Liver (tissue), 8 donors: ENCODE measurements at regions not wholly inside any gene's neighbourhood (a gene's known extent, or its start where the extent isn't known, plus 50 kb on each side); places are given as distances from the start of the nearest gene placed in this dataset.

ENCODE experiments used
- DNase-seq: peaks from one replicate; pipeline ENCODE4 v3.0.0-alpha.2; 2017; ENCODE audit warnings: low spot score
- H3K27ac ChIP-seq, 2 donors: one replicate each; pipeline ENCODE4 v1.7.0; 2013; ENCODE audit warnings: inconsistent platforms in 2 of 2, low read length in 2 of 2, control low read depth in 1 of 2, low read depth in 1 of 2, mild to moderate bottlenecking in 1 of 2
- H3K27me3 ChIP-seq, 4 donors: one replicate each; pipeline versions ENCODE4 v1.6.1 to v1.7.0; 2013; ENCODE audit warnings: low read length in 3 of 4, inconsistent platforms in 1 of 4, mild to moderate bottlenecking in 1 of 4, moderate library complexity in 1 of 4; ENCODE audit not compliant: control insufficient read depth in 4 of 4, insufficient read depth in 4 of 4
- H3K36me3 ChIP-seq, 4 donors: one replicate each; pipeline versions ENCODE4 v1.6.1 to v1.7.0; 2013; ENCODE audit warnings: low read length in 3 of 4, mild to moderate bottlenecking in 3 of 4, low read depth in 1 of 4, moderate library complexity in 1 of 4; ENCODE audit not compliant: control insufficient read depth in 4 of 4, insufficient read depth in 3 of 4
- H3K4me1 ChIP-seq, 4 donors: one replicate each; pipeline versions ENCODE4 v1.6.1 to v1.7.0; 2013; ENCODE audit warnings: low read length in 3 of 4, mild to moderate bottlenecking in 3 of 4, moderate library complexity in 1 of 4; ENCODE audit not compliant: control insufficient read depth in 4 of 4, insufficient read depth in 4 of 4
- H3K4me3 ChIP-seq, 3 donors: one replicate each; pipeline versions ENCODE4 v1.6.1 to v1.7.0; 2013; ENCODE audit warnings: low read length in 3 of 3, control low read depth in 1 of 3, low read depth in 1 of 3, mild to moderate bottlenecking in 1 of 3
- H3K9ac ChIP-seq, 2 donors: one replicate each; pipeline ENCODE4 v1.7.0; 2013; ENCODE audit warnings: low read length in 2 of 2, mild to moderate bottlenecking in 2 of 2, moderate library complexity in 2 of 2, control low read depth in 1 of 2, low read depth in 1 of 2
- H3K9me3 ChIP-seq, 4 donors: one replicate each; pipeline versions ENCODE4 v1.6.1 to v1.7.0; 2013; ENCODE audit warnings: low read length in 3 of 4; ENCODE audit not compliant: control insufficient read depth in 4 of 4
- ATF3 ChIP-seq: IDR thresholded peaks from 2 replicates; pipeline ENCODE4 v1.6.1; 2016; ENCODE audit warnings: antibody characterized with exemption
- CTCF ChIP-seq: fragments of 150-350 bp; IDR thresholded peaks from 2 replicates; pipeline ENCODE4 v1.5.1; 2017; ENCODE audit warnings: improper control_type of control experiment, low read depth, low read length; ENCODE audit not compliant: missing input control
- FOXA2 ChIP-seq: IDR thresholded peaks from 2 replicates; pipeline ENCODE4 v1.6.1; 2016; ENCODE audit warnings: antibody characterized with exemption
- HNF4A ChIP-seq, 2 donors: conservative IDR thresholded peaks; 2 replicates each; pipeline ENCODE4 v1.6.1; 2016; ENCODE audit warnings: antibody characterized with exemption in 2 of 2, mild to moderate bottlenecking in 2 of 2
- HNF4G ChIP-seq: IDR thresholded peaks from 2 replicates; pipeline ENCODE4 v1.6.1; 2016; ENCODE audit warnings: antibody characterized with exemption
- JUND ChIP-seq, 2 donors: IDR thresholded peaks; 2 replicates each; pipeline ENCODE4 v1.6.1; 2016; ENCODE audit warnings: antibody characterized with exemption in 2 of 2
- MAX ChIP-seq: IDR thresholded peaks from 2 replicates; pipeline ENCODE4 v1.6.1; 2016; ENCODE audit warnings: antibody characterized with exemption
- NR2F2 ChIP-seq: IDR thresholded peaks from 2 replicates; pipeline ENCODE4 v1.6.1; 2016; ENCODE audit warnings: antibody characterized with exemption
- RAD21 ChIP-seq, 2 donors: IDR thresholded peaks; 2 replicates each; pipeline ENCODE4 v1.6.1; 2016; ENCODE audit warnings: antibody characterized with exemption in 2 of 2, mild to moderate bottlenecking in 2 of 2
- REST ChIP-seq: IDR thresholded peaks from 2 replicates; pipeline ENCODE4 v1.6.1; 2016; ENCODE audit warnings: antibody characterized with exemption, mild to moderate bottlenecking
- RXRA ChIP-seq, 2 donors: IDR thresholded peaks; 2 replicates each; pipeline ENCODE4 v1.6.1; 2017 to 2018; ENCODE audit warnings: antibody characterized with exemption in 2 of 2, mild to moderate bottlenecking in 1 of 2
- TAF1 ChIP-seq: conservative IDR thresholded peaks from 2 replicates; pipeline ENCODE4 v1.6.1; 2016; ENCODE audit warnings: antibody characterized with exemption, mild to moderate bottlenecking
- YY1 ChIP-seq: IDR thresholded peaks from 2 replicates; pipeline ENCODE4 v1.6.1; 2016; ENCODE audit warnings: antibody characterized with exemption, mild to moderate bottlenecking
- ZBTB33 ChIP-seq: IDR thresholded peaks from 2 replicates; pipeline ENCODE4 v1.6.1; 2016; ENCODE audit warnings: antibody characterized with exemption
- WGBS: extraction: QIAGEN DNeasy Blood & Tissue Kit; methylation state at CpG from one replicate; pipeline ENCODE4 v1.1.7; 2013; 5-methylcytosine and 5-hydroxymethylcytosine counted together
- donor health status: healthy.
- donor health status: healthy.
- donor health status: healthy.
- donor health status: healthy.
- donor health status: healthy.

GRCh38 chr4:124265701-124266100 lies 446.8 kb downstream of the ANKRD50 start:
- 68% methylated on average over 1 of the region's 1 CpG for WGBS
- Histone ChIP-seq H3K27ac (no peak overlapping the region), H3K36me3 (no peaks in the 10 kb centered on the region), H3K4me1 (no peaks in the 10 kb centered on the region), H3K9me3 (no peaks in the 10 kb centered on the region), H3K27me3 (no peaks in the 10 kb centered on the region), H3K9ac (no peak overlapping the region), H3K4me3 (no peak overlapping the region)
- TF ChIP-seq NR2F2, result no peak
- DNase-seq, result no peak

GRCh38 chr4:124266721-124267120 lies 445.8 kb downstream of the ANKRD50 start:
- WGBS, result 70% methylated on average over 3 of the region's 3 CpGs

GRCh38 chr4:124276461-124276860 lies 436.1 kb downstream of the ANKRD50 start:
- no peak overlapping the region for H3K9ac ChIP-seq
- peaks cover 0 to 3% (median 0%) of the 10 kb centered on the region in 4 donors for H3K27me3 ChIP-seq
- no peaks in the 10 kb centered on the region for H3K9me3 ChIP-seq
- H3K4me3 ChIP-seq, result no peak overlapping the region
- TF ChIP-seq RXRA (IDR thresholded peaks at IDR 0.05) (no peak), YY1 (no peak), FOXA2 (no peak), MAX (no peak), ATF3 (no peak), CTCF (no peak), JUND (IDR thresholded peaks at IDR 0.05) (no peak), ZBTB33 (no peak), HNF4A (conservative IDR thresholded peaks at IDR 0.05) (no peak), REST (no peak), TAF1 (no peak), RAD21 (IDR thresholded peaks at IDR 0.05) (no peak)
- H3K36me3 ChIP-seq, result no peaks in the 10 kb centered on the region
- H3K27ac ChIP-seq, result no peak overlapping the region
- no peak for DNase-seq
- H3K4me1 ChIP-seq, result no peaks in the 10 kb centered on the region

More at GRCh38 chr4:124266721-124267120, 445.8 kb downstream of the ANKRD50 start:
- Histone ChIP-seq H3K9me3 (no peaks in the 10 kb centered on the region), H3K27ac (no peak overlapping the region), H3K9ac (no peak overlapping the region), H3K4me3 (no peak overlapping the region), H3K27me3 (no peaks in the 10 kb centered on the region), H3K36me3 (no peaks in the 10 kb centered on the region), H3K4me1 (no peaks in the 10 kb centered on the region)
- TF ChIP-seq HNF4G, result no peak
- no peak for TF ChIP-seq RXRA (IDR thresholded peaks at IDR 0.05)
- no peak for TF ChIP-seq TAF1
- TF ChIP-seq NR2F2, result no peak
- DNase-seq, result no peak
